NCI-H345 (cell line): ENCODE measurements at regions not wholly inside any gene's neighbourhood (a gene's known extent, or its start where the extent isn't known, plus 50 kb on each side); places are given as distances from the start of the nearest gene placed in this dataset.

Experiments
- DNase-seq: peaks from one replicate; lab custom pipeline; 2025; lab: John Stamatoyannopoulos, UW

DNA sequence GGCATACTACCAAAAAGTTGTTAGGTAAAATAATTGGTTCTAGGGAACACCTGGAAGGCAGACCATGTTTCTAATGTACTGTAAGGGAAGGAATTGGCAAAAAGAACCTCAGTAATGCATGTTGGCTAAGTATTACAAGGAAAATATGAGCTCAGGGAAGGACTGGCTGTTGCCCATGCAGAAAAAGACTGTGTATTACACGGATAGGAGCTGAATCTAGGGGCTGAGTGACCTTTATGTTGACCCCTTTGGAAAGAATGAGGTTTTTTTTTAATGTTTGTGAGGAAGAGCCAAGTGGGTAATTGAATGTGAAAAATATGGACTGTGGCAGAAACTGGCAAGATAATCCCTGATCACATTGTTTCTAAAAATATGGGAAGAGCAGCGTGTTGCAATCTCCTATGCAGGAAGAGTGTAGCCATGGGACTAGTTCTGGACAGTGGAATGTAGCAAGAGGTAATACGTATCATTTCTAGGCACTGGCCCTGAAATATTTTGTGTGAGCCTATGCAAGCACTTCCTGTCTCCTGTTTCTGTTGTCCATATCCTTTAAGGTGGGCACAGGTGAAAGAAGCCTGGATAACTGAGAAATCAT, 95.1 kb upstream of the CNTNAP4 start:
- no peak for DNase-seq

DNA sequence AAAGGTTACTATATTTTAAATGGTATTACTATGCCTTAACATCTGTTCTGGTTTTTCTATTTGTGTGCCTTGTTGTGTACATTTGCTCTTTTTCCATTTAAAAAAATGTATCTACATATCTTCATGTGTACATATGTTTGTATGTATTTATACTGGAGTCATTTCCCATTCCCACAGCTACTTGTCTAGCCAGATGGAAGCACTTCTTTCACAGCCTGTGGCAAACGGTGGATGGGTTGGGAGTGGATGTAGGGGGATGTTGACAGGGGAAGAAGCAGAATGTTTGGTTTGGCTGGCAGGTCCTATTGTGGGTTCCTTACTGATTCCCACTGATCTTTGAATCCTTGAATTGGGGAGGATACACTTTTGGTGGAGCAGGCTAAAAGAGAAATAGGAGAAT, 93.6 kb upstream of the CNTNAP4 start:
- DNase-seq = no peak

DNA sequence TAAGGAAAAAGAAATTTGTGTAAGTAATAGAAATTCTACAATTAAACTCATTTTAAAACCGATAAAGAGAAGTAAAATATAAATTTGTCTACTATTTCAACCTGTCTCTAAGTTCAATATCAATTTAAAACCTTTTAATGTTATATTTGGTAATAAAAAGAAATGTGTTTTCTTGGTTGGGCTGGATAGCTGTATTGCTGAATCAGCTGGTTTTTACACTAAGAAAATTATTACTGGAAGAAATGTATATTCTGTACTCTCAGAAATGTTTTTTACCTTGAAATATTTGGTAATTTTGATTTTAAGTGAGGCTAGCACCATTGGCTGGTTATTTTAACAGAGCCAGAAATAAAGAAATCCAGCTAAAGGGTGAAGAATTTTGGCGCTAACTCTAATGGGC, 87.1 kb upstream of the CNTNAP4 start:
- DNase-seq = no peak

DNA sequence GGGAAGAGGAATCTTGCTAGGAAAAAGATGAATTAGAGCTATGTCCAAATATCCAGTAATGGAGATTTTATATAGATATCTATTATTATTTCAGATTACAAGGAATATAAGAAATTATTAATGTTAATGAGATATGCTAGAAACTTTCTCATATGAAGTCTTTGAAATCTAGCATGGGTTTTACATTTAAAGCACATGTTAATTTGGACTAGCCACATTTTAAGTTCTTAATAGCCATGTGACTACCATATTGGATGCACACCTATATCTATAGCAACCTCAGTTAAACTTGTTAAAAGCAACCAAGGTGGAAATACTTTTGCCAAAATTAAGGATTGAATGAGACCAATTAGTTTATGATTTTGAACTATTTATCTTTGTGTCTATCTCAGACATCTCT, 86.7 kb upstream of the CNTNAP4 start:
- DNase-seq = no peak

DNA sequence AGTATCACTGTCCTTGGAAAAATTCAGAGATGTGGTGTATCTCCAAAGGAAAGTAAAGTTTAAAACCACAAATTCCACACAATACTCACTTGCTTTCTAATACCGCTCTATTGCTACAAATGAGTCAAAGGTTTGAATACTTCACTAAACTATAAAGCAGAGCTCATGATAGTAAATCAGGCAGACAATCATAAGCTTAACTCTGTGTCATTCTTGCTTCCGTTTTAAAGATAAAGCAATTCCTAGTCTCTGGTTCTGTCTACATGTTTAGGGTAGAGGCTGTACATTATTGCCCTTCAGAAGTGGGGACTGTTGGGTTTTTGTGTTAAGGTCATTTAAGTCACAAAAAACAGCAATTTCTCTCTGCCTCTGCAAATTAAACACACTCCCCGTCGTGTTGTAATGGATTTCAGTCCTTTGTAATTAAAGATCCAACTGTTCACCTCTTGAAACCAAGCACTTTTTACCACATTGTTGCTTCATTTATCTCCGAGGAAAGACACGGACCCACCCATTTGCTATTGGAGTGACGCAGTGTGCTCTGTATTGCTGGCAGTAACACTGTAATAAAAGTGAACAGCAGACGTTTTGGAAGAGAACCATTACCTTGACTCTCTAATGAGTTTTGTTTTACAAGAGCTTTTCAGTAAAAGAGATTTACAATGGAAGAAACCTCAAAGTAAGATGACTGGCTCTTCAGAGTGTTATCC, 83.1 kb upstream of the CNTNAP4 start:
- DNase-seq = no peak

DNA sequence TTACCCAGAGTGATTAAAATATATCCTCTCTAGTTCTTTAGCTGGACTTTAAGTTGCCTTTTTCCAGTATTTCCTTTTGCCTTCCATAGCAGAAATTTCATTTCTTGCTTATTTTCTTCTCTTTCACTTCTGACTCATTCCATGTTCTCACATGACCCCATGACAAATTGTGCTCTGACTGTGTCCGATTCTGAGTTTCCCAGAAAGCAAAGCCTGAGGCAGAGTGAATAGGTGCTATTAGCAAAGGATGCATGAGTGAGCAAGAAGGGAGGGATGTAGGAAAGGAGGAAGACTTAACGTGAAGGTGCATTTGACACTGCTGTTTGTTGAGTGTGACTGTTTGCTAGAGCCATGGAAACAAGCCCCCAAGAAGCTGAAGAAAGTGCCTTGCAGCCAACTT, 82.6 kb upstream of the CNTNAP4 start:
- no peak for DNase-seq

DNA sequence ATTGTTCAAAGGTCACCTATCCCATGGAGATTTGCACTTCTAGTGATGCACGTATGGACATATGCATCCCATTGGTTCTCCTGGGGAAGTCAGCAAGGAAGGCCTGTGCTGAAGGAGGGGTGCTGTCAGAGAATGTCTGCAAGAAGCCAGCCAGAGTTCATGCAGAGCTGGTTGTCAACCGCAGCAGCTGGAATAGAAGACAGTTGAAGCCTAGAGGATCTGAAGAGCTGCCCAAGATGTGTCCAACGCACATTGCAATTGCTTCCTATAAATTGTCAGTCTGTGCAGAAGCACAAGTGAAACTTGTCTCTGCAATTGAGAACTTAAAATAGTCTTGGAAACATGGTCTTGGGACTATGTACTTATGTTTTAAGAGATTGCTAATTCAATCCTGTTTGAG, 82.1 kb upstream of the CNTNAP4 start:
- DNase-seq = no peak

DNA sequence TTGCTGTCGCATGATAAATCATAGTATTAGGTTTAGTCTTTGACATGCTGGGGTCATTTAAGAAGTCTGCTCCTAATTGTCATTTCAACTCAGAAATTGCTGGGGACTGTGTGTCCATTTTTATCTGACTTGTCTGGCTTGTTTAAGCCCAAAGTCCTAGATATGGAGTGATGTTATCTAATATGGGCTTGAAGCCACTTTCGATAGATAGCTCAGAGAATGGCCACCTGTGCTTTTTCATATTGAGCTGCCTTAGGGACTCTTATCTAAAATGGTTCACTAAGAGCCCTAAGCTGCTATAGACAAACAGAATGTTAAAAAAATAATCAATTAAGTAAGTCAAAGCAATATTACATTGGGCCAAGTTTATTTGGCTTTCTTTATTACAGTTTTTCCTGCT, 81.6 kb upstream of the CNTNAP4 start:
- DNase-seq = no peak

DNA sequence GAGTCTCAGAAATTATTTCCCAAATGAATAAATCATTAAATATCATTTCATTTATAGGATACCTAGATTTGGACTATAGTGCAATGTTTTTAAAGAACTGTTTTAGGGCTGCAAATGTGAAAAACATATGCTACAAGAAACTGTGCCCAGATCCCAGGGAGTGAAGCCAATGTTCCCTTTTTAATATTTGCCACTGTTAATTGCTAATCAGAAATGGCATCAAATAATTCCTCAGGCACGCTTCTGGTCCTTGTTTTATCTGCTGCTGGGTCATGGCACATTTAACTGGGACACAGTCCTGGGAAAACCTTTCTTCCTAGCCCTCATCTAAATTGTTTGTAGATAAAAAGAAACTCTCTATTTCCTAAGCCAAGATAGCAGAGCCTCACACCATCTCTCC, 79.3 kb upstream of the CNTNAP4 start:
- DNase-seq = no peak

DNA sequence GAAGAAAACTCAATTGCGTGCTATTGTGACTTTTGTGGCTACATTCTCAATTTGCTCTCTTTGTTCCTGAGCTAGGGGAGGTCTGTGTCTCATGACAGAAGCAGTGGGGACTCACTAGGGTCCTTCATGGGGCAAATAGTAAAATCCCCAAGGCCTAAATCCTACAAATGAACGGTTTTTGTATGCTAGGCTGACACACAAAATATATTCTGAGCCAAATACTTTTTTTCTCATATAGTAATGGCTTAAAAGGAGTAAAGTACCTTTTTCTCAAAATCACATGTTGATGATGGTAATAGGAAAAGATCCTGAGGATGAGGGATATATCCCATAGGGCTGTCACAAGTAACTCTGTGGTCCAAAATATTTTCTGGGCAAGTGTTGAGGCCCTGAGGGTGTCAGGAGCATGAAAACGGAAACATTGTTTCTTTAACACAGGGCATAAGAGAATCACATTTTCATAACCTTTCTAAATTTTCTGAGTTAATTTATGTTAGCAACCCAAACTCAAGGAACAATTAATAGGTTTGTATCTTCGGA, 77.5 kb upstream of the CNTNAP4 start:
- DNase-seq = no peak

DNA sequence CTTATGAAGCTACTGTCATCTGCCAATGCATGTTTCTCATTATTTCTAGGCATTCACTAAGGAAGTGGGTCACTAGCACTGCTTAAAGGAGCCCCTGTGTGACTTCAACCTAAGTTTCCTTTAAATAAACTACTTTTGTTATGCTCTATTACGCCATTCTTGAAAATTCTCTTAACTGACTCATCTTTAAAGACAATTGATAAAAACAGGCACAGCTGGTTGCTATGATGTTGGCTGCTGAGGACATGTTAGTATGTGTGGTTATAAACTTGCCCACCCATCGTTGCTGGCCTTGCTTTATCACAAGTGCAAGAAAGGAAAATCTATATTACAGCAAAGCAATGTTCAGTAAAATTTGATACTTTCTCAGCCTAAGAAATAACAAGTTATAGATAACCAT, 75.8 kb upstream of the CNTNAP4 start:
- no peak for DNase-seq

DNA sequence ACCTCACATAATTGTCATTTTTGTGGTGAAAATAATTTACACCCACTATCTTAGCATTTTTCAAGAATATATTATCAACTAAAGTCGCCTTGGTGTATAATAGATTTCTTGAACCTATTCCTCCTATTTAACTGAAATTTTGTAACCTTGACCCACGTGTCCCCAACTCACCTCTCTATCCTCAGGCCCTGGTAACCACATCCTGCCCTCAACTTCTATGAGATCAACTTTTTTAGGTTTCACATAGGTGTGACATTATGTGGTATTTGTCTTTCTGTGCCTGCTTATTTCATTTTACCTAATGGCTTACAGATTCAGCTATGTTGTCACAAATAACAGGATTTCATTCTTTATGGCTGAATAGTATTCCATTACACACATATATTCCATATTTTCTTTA, 73.0 kb upstream of the CNTNAP4 start:
- DNase-seq = no peak

DNA sequence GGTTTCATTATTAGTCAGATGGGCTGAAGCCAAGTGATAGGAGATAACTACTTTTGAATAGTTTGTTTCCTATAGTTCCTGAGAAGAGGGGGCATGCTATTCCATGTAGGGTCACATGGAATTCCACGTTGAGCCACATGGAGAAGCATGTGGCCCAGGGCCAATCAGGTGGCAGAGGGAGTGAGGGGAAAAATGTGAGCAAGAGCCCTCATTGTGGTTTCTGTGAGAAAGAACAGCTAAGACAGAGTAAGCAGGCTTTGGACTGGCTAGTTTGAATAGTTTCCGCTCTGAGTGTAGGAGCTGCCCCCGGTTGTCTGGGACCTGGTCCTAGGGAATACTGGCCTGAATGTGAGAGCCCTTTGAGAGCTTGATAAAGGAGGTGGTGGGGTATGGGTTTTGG, 69.9 kb upstream of the CNTNAP4 start:
- no peak for DNase-seq

DNA sequence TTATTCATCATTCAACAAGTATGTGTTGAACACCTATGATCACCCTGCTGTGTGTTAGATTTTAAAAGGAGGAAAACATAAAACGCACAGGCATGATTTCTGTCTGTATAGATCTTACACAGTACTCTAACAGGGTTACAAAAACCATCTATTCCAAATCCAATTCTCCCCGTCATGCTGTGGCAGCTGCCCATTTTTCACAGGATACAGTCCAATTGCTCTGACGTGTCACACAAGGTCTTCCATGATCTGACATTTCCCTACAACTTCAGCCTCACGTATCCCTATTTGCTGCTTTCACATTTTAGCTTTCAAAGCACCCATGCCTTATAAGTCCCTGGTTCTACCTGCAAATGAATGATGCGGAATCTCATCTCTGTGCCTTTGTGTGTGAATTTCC, 67.0 kb upstream of the CNTNAP4 start:
- DNase-seq = no peak

DNA sequence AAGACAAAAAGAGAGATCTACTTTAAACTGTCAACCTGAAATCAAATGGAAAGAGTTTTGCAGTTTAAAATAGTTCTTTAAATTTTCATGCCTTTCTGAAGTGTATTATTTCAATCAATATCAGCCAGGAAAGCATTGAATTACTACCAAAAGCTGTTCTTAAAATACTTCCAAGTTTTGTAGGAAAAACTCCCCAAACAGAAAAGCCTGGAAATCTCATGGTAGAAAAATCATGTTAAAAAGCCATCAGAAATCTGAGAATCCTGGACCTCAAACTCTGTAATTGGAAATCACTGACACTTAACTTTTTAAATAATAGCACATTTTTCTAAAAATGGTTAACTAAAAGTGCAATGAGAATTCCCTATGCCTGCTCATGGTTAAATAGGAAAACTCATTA, 63.3 kb upstream of the CNTNAP4 start:
- no peak for DNase-seq

DNA sequence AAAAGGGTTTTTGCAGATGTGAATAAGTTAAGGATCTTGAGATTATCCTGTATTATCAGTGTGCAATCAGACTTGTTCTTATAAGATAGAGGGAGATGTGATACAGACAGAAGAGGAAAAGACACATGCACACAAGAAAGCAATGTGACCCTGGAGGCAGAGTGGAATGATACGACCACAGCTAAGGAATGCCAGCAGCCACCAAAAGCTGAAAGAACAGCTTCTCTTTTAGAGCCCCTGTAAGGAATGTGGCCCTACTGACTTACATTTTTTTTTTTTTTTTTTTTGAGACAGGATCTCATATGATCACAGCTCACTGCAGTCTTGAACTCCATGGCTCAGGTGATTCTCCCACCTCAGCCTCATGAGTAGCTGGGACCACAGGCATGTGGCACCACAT, 62.3 kb upstream of the CNTNAP4 start:
- DNase-seq = no peak

DNA sequence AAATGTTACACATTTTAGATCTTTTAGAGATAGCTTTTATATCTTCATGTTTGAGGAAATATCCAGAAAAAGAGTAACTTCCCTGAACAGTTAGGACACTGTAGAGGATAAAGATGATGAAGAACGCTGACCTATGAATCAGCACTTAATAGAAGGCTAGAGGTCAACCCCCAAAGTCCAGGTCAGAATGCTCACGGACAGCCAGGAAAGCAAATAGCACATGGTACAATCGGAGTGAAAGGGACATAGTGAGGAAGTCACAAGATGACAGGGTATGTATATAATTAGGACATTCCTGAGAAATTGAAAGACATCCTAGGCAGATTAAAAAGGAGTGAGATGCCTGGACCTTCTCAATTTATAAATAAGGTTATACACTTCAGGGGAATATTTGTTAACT, 55.1 kb upstream of the CNTNAP4 start:
- no peak for DNase-seq

DNA sequence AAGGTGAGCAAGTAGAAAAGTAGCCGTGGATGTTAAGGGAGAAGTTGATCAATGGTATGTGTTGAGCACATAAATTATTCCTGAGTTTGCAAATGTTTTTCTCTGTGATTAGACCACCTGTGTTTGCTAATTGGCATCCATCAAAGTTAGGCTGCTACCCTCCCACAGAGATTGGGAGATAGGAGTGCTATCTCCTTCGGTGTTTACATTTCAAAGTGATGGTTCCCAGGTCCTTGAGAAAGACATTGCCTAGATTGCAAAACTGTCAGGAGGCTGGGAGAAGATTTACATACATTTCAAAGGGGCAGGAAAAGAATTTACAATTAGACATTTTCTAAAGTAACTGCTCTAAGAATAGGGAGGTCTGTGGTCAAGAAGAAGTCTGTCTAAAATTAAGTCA, 54.3 kb upstream of the CNTNAP4 start:
- DNase-seq = no peak

DNA sequence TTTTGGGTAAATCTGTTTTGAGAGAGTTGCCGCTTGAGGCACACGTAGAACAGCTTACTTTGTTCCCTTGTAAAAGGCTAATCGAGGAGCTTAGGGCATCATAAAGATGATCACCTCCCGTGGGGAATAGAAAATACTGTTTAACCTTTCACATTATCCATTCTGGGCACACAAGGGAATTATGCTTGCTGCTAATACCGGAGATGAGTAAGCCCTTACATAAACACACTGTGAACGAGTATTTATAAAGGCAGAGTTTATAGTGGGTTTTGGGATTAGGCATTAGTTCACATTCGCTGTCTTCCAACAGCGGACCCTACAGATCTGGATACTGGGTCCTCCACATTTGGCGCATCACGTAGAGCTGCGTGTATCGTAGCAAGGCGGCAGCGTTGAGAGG, 51.2 kb upstream of the CNTNAP4 start:
- no peak for DNase-seq

DNA sequence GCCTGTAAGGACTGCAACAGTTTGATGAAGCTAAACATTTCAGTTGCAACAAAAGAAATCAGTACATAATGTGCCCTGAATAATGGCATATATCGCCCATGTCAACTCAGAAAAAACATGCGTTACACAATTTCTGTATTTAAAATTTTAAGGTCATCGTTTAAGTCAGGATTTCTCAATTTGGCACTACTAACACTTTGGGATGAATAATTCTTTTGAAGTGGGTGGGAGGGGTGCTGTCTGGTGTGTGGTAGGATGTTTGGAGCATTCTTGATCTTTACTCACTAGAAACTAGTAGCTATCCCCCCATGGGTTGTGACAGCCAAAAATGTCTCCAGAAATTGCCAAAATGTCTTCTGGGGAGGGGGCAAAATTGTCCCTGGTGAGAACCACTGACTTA, 50.7 kb upstream of the CNTNAP4 start:
- DNase-seq = no peak
